Uterus (tissue), 2 donors: ENCODE measurements at regions not wholly inside any gene's neighbourhood (a gene's known extent, or its start where the extent isn't known, plus 50 kb on each side); places are given as distances from the start of the nearest gene placed in this dataset.

Experiments
- CTCF ChIP-seq, 4 experiments: fragments of 200-600 bp in 2 of 4; fragments of 450-650 bp in 2 of 4; sonication (generic) in 2 of 4; IDR thresholded peaks; one replicate each; pipeline ENCODE4 v1.5.1; 2016 to 2019; ENCODE audit warnings: antibody characterized with exemption in 4 of 4, mild to moderate bottlenecking in 2 of 4, moderate library complexity in 1 of 4
- POLR2A ChIP-seq, 2 donors: fragments of 450-650 bp; IDR thresholded peaks; one replicate each; pipeline ENCODE4 v1.6.1; 2016; ENCODE audit warnings: antibody characterized with exemption in 2 of 2, mild to moderate bottlenecking in 1 of 2, moderate library complexity in 1 of 2

- TF ChIP-seq CTCF (IDR thresholded peaks at IDR 0.05) (no peak), POLR2A (IDR thresholded peaks at IDR 0.05) (no peak)
Measured at GRCh38 chr18:47749600-47749973, 180.9 kb downstream of the SMAD2 start.
